GM10248 (cell line): ENCODE measurements at regions not wholly inside any gene's neighbourhood (a gene's known extent, or its start where the extent isn't known, plus 50 kb on each side); places are given as distances from the start of the nearest gene placed in this dataset.

Source experiments
- CTCF ChIA-PET: fragments of 300-600 bp; sonication (Branson Sonifier 250); formaldehyde crosslinking; extraction: SDS; loops from one replicate; lab custom pipeline; 2021; ENCODE audit warnings: antibody characterized with exemption; lab: Yijun Ruan, JAX
- POLR2A ChIA-PET: fragments of 350-650 bp; sonication (Branson Sonifier 250); formaldehyde crosslinking; extraction: SDS; loops from one replicate; lab custom pipeline; 2020; ENCODE audit warnings: antibody characterized with exemption; lab: Yijun Ruan, JAX
- DNase-seq: peaks from one replicate; pipeline ENCODE4 v3.0.0; 2012; ENCODE audit errors: extremely low spot score
- TF ChIP-seq, protein P1 (sequence below): IDR thresholded peaks from 2 replicates; pipeline ENCODE4 v1.5.1; 2012; ENCODE audit warnings: mild to moderate bottlenecking, low read depth; ENCODE audit errors: extremely low read depth, missing control alignments, control extremely low read depth

DNA sequence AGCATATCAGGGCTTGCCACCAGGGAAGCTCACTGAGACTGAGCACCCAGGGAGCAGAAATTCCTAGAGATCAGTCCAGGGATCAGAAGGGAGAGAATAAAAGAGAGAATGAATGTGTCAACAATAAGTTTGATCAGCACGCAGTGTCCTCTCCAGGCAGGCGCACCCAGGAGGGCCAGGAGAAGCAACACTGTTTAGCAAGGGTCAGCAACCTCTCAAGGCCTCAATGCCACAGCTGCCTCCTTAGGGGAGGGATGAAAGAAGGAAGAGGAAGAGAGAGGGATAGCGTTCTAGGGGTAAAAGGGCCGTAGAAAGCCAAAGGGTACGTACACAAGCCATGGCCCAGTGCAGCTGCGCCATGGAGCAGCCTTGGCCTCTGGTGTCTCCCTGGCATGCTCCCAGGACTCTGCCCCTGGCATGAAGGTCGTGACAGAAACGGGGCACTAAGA, 399.8 kb downstream of the SHQ1 start:
- DNase-seq, result no peak
- ChIA-PET POLR2A (no interaction called here), CTCF (interaction anchor here (1.0 to 1.6 kb wide), 3 partner anchors 9 to 21 kb away, joined by 4 to 7 read pairs (median 6); no protein-coding TSS in a partner anchor)
- TF ChIP-seq, protein P1, sequence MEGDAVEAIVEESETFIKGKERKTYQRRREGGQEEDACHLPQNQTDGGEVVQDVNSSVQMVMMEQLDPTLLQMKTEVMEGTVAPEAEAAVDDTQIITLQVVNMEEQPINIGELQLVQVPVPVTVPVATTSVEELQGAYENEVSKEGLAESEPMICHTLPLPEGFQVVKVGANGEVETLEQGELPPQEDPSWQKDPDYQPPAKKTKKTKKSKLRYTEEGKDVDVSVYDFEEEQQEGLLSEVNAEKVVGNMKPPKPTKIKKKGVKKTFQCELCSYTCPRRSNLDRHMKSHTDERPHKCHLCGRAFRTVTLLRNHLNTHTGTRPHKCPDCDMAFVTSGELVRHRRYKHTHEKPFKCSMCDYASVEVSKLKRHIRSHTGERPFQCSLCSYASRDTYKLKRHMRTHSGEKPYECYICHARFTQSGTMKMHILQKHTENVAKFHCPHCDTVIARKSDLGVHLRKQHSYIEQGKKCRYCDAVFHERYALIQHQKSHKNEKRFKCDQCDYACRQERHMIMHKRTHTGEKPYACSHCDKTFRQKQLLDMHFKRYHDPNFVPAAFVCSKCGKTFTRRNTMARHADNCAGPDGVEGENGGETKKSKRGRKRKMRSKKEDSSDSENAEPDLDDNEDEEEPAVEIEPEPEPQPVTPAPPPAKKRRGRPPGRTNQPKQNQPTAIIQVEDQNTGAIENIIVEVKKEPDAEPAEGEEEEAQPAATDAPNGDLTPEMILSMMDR, result no peak

DNA sequence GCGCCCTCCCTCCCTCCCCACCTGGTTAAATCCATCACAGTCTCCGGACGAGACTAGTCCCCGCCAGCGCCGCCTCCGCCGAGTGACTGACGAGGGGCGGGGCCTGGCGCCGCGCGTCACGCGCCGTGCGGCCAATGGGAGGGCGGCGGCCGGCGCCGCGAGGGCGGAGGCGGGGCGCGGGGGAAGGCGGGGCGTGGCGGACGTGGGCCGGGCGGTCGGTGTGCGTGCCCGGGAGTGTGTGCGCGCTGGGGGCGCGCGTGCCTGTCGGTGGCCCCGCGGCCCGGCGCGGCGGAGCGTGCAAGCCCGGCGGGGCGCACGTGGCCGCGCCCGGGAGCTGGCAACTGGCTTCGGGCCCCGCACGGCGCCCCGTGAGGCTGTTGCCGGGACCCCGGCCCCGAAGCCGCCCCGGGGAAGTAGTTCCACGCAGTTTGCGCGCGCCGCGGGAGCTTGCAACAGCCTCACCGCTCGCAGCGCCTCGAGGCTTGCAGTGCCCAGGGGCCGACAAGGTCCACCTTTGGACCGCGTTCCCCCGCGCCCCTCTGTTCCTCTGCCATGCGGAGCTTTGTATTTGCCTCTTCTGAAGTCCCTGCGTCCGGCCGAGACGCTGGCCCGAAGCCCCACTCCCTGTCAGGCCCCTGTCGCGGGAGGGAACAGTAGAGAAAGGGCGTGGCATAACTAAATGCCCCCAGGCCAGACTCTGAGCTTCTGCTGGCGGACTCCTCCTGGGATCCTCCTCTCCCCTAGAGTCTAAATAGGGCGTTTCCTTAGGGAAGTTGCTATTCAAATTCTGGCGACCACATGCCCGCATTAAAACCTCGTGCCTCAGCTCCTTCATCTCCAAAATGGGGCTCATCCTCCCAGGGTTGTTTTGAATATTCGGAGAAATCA, 400.9 kb downstream of the SHQ1 start:
- DNase-seq, result peak; percentile 95
- TF ChIP-seq, protein P1, result no peak
- CTCF ChIA-PET, result interaction anchor here (0.8 to 1.6 kb wide), 5 partner anchors 10 to 218 kb away, joined by 3 to 7 read pairs (median 3); no protein-coding TSS in a partner anchor
- POLR2A ChIA-PET, result interaction anchor here (0.6 to 1.2 kb wide), 2 partner anchors 91 to 92 kb away, joined by 3 read pairs; no protein-coding TSS in a partner anchor

DNA sequence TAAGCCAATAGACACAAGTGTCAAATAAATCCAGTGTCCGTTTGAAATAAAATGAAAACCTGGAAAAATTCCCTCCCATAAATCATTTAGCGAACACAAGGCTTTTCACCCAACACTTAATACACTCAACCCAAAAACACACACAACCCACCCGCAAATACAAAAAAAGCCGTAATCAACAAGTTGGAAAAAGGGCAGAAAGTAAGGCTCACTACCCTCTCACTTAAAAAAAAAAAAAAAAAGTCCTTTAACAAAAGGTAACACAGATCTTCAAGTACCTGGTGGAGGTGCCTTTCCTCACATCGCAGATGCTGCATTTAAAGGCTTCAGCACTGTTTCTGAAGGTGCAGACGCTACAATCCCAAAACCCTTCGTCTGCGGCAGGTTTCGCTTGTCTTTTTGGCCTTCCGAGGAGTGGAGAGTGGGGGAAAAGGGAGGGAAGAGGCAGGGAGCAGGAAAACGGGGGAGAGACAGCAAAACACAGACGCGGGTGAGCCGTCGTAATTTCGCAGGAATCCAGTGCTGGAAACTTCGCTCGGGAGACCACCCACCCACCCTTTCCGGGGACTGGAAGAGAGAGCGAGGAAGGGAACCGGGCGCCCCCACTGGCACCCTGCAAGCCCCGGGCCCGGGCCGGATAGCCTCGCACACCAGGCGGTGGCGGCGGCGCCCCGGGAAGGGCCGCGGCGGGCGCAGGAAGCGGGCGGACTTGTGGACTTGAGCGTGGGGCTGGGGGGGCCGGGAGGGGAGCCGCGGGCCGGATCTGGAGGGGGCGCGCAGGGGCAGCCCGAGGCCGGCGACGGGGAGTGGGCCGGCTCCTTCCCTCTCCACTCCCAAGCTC, 401.8 kb downstream of the SHQ1 start, which contains the start of gene RYBP:
Gene RYBP, minus strand, starts transcription at position 404 of the 841 bp plus-strand sequence.
- CTCF ChIA-PET, result interaction anchor here (0.9 to 1.6 kb wide), 4 partner anchors 11 to 219 kb away, joined by 3 to 7 read pairs (median 4); no protein-coding TSS in a partner anchor
- POLR2A ChIA-PET, result interaction anchor here (0.6 to 1.2 kb wide), 2 partner anchors 91 to 92 kb away, joined by 3 read pairs; no protein-coding TSS in a partner anchor

DNA sequence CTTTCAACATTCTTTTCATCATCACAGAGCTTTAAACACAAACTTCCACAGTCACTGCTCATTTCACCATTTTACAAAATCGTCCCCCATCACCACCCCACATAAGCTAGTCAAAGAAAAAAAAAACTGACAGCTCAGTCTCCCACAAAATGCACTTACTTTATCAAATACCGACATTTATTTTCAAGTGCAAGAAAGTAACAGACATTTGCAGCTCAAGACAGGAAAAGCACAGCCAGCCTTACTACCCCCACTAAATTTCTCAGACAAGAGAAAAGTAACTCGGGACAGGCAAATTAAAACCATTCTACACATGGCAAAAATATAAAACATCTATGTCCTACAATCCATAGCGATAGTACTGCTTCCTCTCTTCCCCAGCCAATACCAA, 402.4 kb downstream of the SHQ1 start:
- TF ChIP-seq, protein P1, result no peak
- ChIA-PET CTCF (no interaction called here), POLR2A (no interaction called here)
- DNase-seq, result no peak

More for the DNA sequence above, 401.8 kb downstream of the SHQ1 start, which contains the start of gene RYBP:
- TF ChIP-seq, protein P1, result peak; percentile 28
- DNase-seq, result no peak

DNA sequence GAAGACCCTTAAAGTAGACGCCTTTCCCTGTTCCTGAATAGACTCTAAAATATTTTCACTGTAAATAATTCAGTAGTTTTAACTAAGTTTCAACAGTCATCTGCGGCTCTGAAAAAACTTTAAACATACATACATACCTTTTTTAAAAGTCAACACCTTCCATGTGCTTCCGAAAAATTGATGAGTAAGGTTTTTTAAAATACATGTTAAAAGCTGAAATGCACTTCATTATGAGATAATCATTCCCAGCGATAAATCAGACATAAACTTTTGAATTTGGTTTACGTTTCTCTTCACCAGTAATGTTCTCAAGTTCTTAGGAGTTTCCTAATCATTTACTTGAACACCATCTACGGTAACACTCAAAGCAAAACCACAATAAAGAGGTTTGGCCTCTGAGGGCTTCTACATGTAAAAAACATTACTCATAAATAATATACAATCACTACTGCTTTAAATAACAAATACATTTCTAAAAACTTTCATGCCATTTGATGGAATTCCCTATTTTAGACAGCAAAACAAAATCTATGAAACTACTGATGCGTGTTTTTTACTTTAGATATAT, 403.5 kb downstream of the SHQ1 start:
- CTCF ChIA-PET, result no interaction called here
- POLR2A ChIA-PET, result no interaction called here
- DNase-seq, result no peak
- TF ChIP-seq, protein P1, result no peak
